T-cell (primary cell): ENCODE measurements at regions not wholly inside any gene's neighbourhood (a gene's known extent, or its start where the extent isn't known, plus 50 kb on each side); places are given as distances from the start of the nearest gene placed in this dataset.

Experiments used
- ATAC-seq, 4 experiments: fragments of 200-7000 bp in 3 of 4; fragments of 150-1000 bp in 1 of 4; cut with Tn5 transposase; replicated peaks in 1 of 4; 1 replicate in 3 of 4; 2 replicates in 1 of 4; pipeline ENCODE4 v1.10.0; 2021; ENCODE audit warnings: moderate library complexity in 3 of 4, mild to moderate bottlenecking in 2 of 4, moderate number of reproducible peaks in 1 of 4
- CTCF ChIA-PET, 2 donors: fragments of 300-600 bp; sonication (Branson Sonifier 250); formaldehyde crosslinking; loops; one replicate each; lab custom pipeline; 2022; ENCODE audit warnings: antibody characterized with exemption in 2 of 2; lab: Charles Lee
- POLR2A ChIA-PET, 2 donors: fragments of 300-600 bp; sonication (Branson Sonifier 250); formaldehyde crosslinking; loops; one replicate each; lab custom pipeline; 2022; ENCODE audit warnings: antibody characterized with exemption in 2 of 2; lab: Charles Lee
- DNase-seq, 35 experiments: peaks; one replicate each; pipeline versions ENCODE4 v3.0.0 to v3.0.0-alpha.2; 2013 to 2023
- H3K27ac ChIP-seq: one replicate; pipeline ENCODE4 v1.5.1; 2013; ENCODE audit warnings: low read length
- H3K27me3 ChIP-seq, 2 experiments: replicated peaks in 1 of 2; 1 replicate in 1 of 2; 2 replicates in 1 of 2; pipeline versions ENCODE4 v1.6.1 to v1.7.0; 2013; ENCODE audit warnings: low read length in 1 of 2, mixed read lengths in 1 of 2; ENCODE audit not compliant: control insufficient read depth in 2 of 2, insufficient read depth in 2 of 2; ENCODE audit errors: extremely low read depth in 1 of 2
- H3K36me3 ChIP-seq, 2 donors: 1 replicate in 1 of 2; 2 replicates in 1 of 2; pipeline versions ENCODE4 v1.6.1 to v1.7.0; 2013; ENCODE audit warnings: low read length in 1 of 2; ENCODE audit not compliant: control insufficient read depth in 2 of 2, insufficient read depth in 1 of 2; ENCODE audit errors: extremely low read depth in 1 of 2
- H3K4me1 ChIP-seq, 2 experiments: 1 replicate in 1 of 2; 2 replicates in 1 of 2; pipeline versions ENCODE4 v1.6.1 to v1.7.0; 2013; ENCODE audit warnings: low read length in 2 of 2, mixed read lengths in 1 of 2; ENCODE audit not compliant: insufficient read depth in 2 of 2, control insufficient read depth in 1 of 2; ENCODE audit errors: extremely low read depth in 1 of 2
- H3K4me3 ChIP-seq, 2 donors: 1 replicate in 1 of 2; 2 replicates in 1 of 2; pipeline versions ENCODE4 v1.5.1 to v1.7.0; 2013; ENCODE audit warnings: mild to moderate bottlenecking in 2 of 2, low read length in 1 of 2, moderate library complexity in 1 of 2; ENCODE audit not compliant: control insufficient read depth in 1 of 2; ENCODE audit errors: extremely low read depth in 1 of 2
- H3K9me3 ChIP-seq: 2 replicates; pipeline ENCODE4 v1.7.0; 2013
- H3K27ac Mint-ChIP-seq, 2 donors: one replicate each; pipeline ENCODE4 v1.8.0; 2020 to 2021; ENCODE audit warnings: mild to moderate bottlenecking in 2 of 2, mixed read lengths in 2 of 2
- H3K27me3 Mint-ChIP-seq, 2 donors: one replicate each; pipeline ENCODE4 v1.8.0; 2021 to 2022; ENCODE audit warnings: mixed read lengths in 2 of 2
- H3K36me3 Mint-ChIP-seq: one replicate; pipeline ENCODE4 v1.8.0; 2021; ENCODE audit warnings: mixed read lengths
- H3K4me1 Mint-ChIP-seq, 3 donors: one replicate each; pipeline ENCODE4 v1.8.0; 2020 to 2022; ENCODE audit warnings: mixed read lengths in 3 of 3, mild to moderate bottlenecking in 1 of 3
- H3K4me3 Mint-ChIP-seq, 3 donors: one replicate each; pipeline ENCODE4 v1.8.0; 2020 to 2022; ENCODE audit warnings: mild to moderate bottlenecking in 3 of 3, mixed read lengths in 3 of 3, moderate library complexity in 3 of 3
- H3K9me3 Mint-ChIP-seq, 3 donors: one replicate each; pipeline ENCODE4 v1.8.0; 2020 to 2022; ENCODE audit warnings: mixed read lengths in 3 of 3
- WGBS: methylation state at CpG from one replicate; pipeline ENCODE4 v1.1.5; 2013; ENCODE audit warnings: missing lambda C conversion rate; ENCODE audit not compliant: insufficient coverage; 5-methylcytosine and 5-hydroxymethylcytosine counted together

- ATAC-seq, result no peak
- no peaks in the 10 kb centered on the region for H3K9me3 ChIP-seq
- H3K4me1 Mint-ChIP-seq, result peaks cover 0 to 10% (median 6%) of the 10 kb centered on the region in 3 donors
- H3K27me3 ChIP-seq, result no peaks in the 10 kb centered on the region
- ChIA-PET POLR2A (no interaction called here), CTCF (interaction anchor here in 1 of 2 donors (0.6 to 1.1 kb wide), 3 partner anchors 10 to 40 kb away, joined by 3 to 4 read pairs (median 3); no protein-coding TSS in a partner anchor)
- H3K9me3 Mint-ChIP-seq, result no peaks in the 10 kb centered on the region
- no peak for DNase-seq
- WGBS, result 94% methylated on average over 6 of the region's 7 CpGs
- no peaks in the 10 kb centered on the region for H3K36me3 ChIP-seq
- peaks cover 3 to 10% of the 10 kb centered on the region in 2 donors for H3K27me3 Mint-ChIP-seq
- no peaks in the 10 kb centered on the region for H3K36me3 Mint-ChIP-seq
- no peak overlapping the region for H3K27ac ChIP-seq
- H3K4me3 ChIP-seq, result no peak overlapping the region
- H3K4me3 Mint-ChIP-seq, result no peak overlapping the region
- no peaks in the 10 kb centered on the region for H3K4me1 ChIP-seq
- no peak overlapping the region for H3K27ac Mint-ChIP-seq
Observed at GRCh38 chr5:168217497-168217896, 73.9 kb upstream of the WWC1 start.

- no peak for DNase-seq
- CTCF ChIA-PET, result interaction anchor here (0.8 to 2.5 kb wide), 3 partner anchors 8 to 496 kb away, joined by 3 to 46 read pairs (median 3); no protein-coding TSS in a partner anchor
Observed at GRCh38 chr5:168218746-168219145, 72.7 kb upstream of the WWC1 start.

GRCh38 chr5:168219515-168220410, 71.7 kb upstream of the WWC1 start:
- H3K4me3 ChIP-seq, result no peak overlapping the region
- peaks cover 0 to 10% (median 6%) of the 10 kb centered on the region in 3 donors for H3K4me1 Mint-ChIP-seq
- 0% methylated on average over 1 of the region's 8 CpGs for WGBS
- no peak overlapping the region for H3K4me3 Mint-ChIP-seq
- no peak overlapping the region for H3K27ac ChIP-seq
- H3K27ac Mint-ChIP-seq, result no peak overlapping the region
- no peaks in the 10 kb centered on the region for H3K4me1 ChIP-seq
- ChIA-PET CTCF (interaction anchor here (0.6 to 2.5 kb wide), 26 partner anchors 8 to 1751 kb away, joined by 3 to 46 read pairs (median 4); no protein-coding TSS in a partner anchor), POLR2A (interaction anchor here (0.7 kb wide), 2 partner anchors 47 to 168 kb away, joined by 7 to 8 read pairs; no protein-coding TSS in a partner anchor)
- H3K27me3 Mint-ChIP-seq, result peaks cover 3 to 11% of the 10 kb centered on the region in 2 donors
- H3K9me3 ChIP-seq, result no peaks in the 10 kb centered on the region
- DNase-seq (peak in 13 of 35 experiments; percentile 1 to 75 (median 13)), ATAC-seq (peak in 1 of 4 experiments; percentile 46)
- no peaks in the 10 kb centered on the region for H3K36me3 ChIP-seq
- no peaks in the 10 kb centered on the region for H3K36me3 Mint-ChIP-seq
- no peaks in the 10 kb centered on the region for H3K9me3 Mint-ChIP-seq
- H3K27me3 ChIP-seq, result peaks cover 0 to 3% of the 10 kb centered on the region in 2 experiments

More at GRCh38 chr5:168218746-168219145, 72.7 kb upstream of the WWC1 start:
- no peak for ATAC-seq
- H3K27ac Mint-ChIP-seq, result no peak overlapping the region
- H3K4me3 ChIP-seq, result no peak overlapping the region
- H3K4me3 Mint-ChIP-seq, result no peak overlapping the region
- no peaks in the 10 kb centered on the region for H3K9me3 Mint-ChIP-seq
- 96% methylated on average over 5 of the region's 9 CpGs for WGBS
- H3K27me3 Mint-ChIP-seq, result peaks cover 3 to 8% of the 10 kb centered on the region in 2 donors
- peaks cover 0 to 10% (median 6%) of the 10 kb centered on the region in 3 donors for H3K4me1 Mint-ChIP-seq
- H3K9me3 ChIP-seq, result no peaks in the 10 kb centered on the region
- no peak overlapping the region for H3K27ac ChIP-seq
- no peaks in the 10 kb centered on the region for H3K36me3 ChIP-seq
- no peaks in the 10 kb centered on the region for H3K36me3 Mint-ChIP-seq
- no peaks in the 10 kb centered on the region for H3K27me3 ChIP-seq
- no peaks in the 10 kb centered on the region for H3K4me1 ChIP-seq
- POLR2A ChIA-PET, result no interaction called here

- DNase-seq, result no peak
- peaks cover 0 to 5% of the 10 kb centered on the region in 2 experiments for H3K27me3 ChIP-seq
Observed at GRCh38 chr5:168224085-168224484, 67.4 kb upstream of the WWC1 start.

GRCh38 chr5:168226012-168226411, 65.4 kb upstream of the WWC1 start:
- DNase-seq (no peak), ATAC-seq (no peak)
- no peak overlapping the region for H3K4me3 Mint-ChIP-seq
- POLR2A ChIA-PET, result no interaction called here
- peaks cover 0 to 30% (median 12%) of the 10 kb centered on the region in 3 donors for H3K4me1 Mint-ChIP-seq
- Histone ChIP-seq H3K4me3 (no peak overlapping the region), H3K27ac (no peak overlapping the region), H3K9me3 (no peaks in the 10 kb centered on the region), H3K4me1 (peaks cover 0 to 14% of the 10 kb centered on the region in 2 experiments), H3K36me3 (no peaks in the 10 kb centered on the region), H3K27me3 (peaks cover 0 to 5% of the 10 kb centered on the region in 2 experiments)
- peaks cover 0 to 6% (median 0%) of the 10 kb centered on the region in 3 donors for H3K9me3 Mint-ChIP-seq
- CTCF ChIA-PET, result interaction anchor here (0.6 to 0.9 kb wide), 4 partner anchors 8 to 329 kb away, joined by 3 to 5 read pairs (median 3); no protein-coding TSS in a partner anchor
- peak overlapping the region in 1 of 2 donors; percentile 66 for H3K27ac Mint-ChIP-seq
- WGBS, result 69% methylated on average over 4 of the region's 10 CpGs
- H3K36me3 Mint-ChIP-seq, result no peaks in the 10 kb centered on the region
- peaks cover 9% of the 10 kb centered on the region in 2 donors for H3K27me3 Mint-ChIP-seq

More at GRCh38 chr5:168224085-168224484, 67.4 kb upstream of the WWC1 start:
- H3K4me3 Mint-ChIP-seq, result no peak overlapping the region
- H3K27me3 Mint-ChIP-seq, result peaks cover 5 to 10% of the 10 kb centered on the region in 2 donors
- no peak overlapping the region for H3K27ac Mint-ChIP-seq
- H3K36me3 ChIP-seq, result no peaks in the 10 kb centered on the region
- 95% methylated on average over 5 of the region's 5 CpGs for WGBS
- no peak overlapping the region for H3K4me3 ChIP-seq
- POLR2A ChIA-PET, result no interaction called here
- H3K9me3 Mint-ChIP-seq, result no peaks in the 10 kb centered on the region
- no peaks in the 10 kb centered on the region for H3K9me3 ChIP-seq
- CTCF ChIA-PET, result interaction anchor here in 1 of 2 donors (0.7 kb wide), 1 partner anchor 697 kb away, joined by 5 read pairs; no protein-coding TSS in a partner anchor
- no peak for ATAC-seq
- peaks cover 0 to 14% of the 10 kb centered on the region in 2 experiments for H3K4me1 ChIP-seq
- H3K36me3 Mint-ChIP-seq, result no peaks in the 10 kb centered on the region
- H3K27ac ChIP-seq, result no peak overlapping the region
- H3K4me1 Mint-ChIP-seq, result peaks cover 0 to 35% (median 16%) of the 10 kb centered on the region in 3 donors

GRCh38 chr5:168227001-168227400, 64.4 kb upstream of the WWC1 start:
- Mint-ChIP-seq H3K4me1 (peaks cover 0 to 30% (median 12%) of the 10 kb centered on the region in 3 donors), H3K9me3 (peaks cover 0 to 13% (median 0%) of the 10 kb centered on the region in 3 donors), H3K27me3 (peaks cover 8 to 12% of the 10 kb centered on the region in 2 donors), H3K27ac (peak overlapping the region in 1 of 2 donors; percentile 71), H3K36me3 (no peaks in the 10 kb centered on the region), H3K4me3 (no peak overlapping the region)
- Histone ChIP-seq H3K4me1 (peaks cover 0 to 14% of the 10 kb centered on the region in 2 experiments), H3K27me3 (peaks cover 0 to 5% of the 10 kb centered on the region in 2 experiments), H3K36me3 (no peaks in the 10 kb centered on the region), H3K27ac (no peak overlapping the region), H3K9me3 (no peaks in the 10 kb centered on the region), H3K4me3 (no peak overlapping the region)
- no peak for DNase-seq
- WGBS, result 54% methylated on average over 3 of the region's 8 CpGs
- no peak for ATAC-seq
- POLR2A ChIA-PET, result no interaction called here
- CTCF ChIA-PET, result interaction anchor here in 1 of 2 donors (0.9 kb wide), 1 partner anchor 9 kb away, joined by 3 read pairs; no protein-coding TSS in a partner anchor
